HG03175 (cell line): ENCODE measurements at regions not wholly inside any gene's neighbourhood (a gene's known extent, or its start where the extent isn't known, plus 50 kb on each side); places are given as distances from the start of the nearest gene placed in this dataset.

Experiments used
- ATAC-seq: cut with Tn5 transposase; IDR thresholded peaks from one replicate; pipeline ENCODE4 v1.9.1; 2021; ENCODE audit warnings: mild to moderate bottlenecking, moderate library complexity; ENCODE audit not compliant: unreplicated experiment

DNA sequence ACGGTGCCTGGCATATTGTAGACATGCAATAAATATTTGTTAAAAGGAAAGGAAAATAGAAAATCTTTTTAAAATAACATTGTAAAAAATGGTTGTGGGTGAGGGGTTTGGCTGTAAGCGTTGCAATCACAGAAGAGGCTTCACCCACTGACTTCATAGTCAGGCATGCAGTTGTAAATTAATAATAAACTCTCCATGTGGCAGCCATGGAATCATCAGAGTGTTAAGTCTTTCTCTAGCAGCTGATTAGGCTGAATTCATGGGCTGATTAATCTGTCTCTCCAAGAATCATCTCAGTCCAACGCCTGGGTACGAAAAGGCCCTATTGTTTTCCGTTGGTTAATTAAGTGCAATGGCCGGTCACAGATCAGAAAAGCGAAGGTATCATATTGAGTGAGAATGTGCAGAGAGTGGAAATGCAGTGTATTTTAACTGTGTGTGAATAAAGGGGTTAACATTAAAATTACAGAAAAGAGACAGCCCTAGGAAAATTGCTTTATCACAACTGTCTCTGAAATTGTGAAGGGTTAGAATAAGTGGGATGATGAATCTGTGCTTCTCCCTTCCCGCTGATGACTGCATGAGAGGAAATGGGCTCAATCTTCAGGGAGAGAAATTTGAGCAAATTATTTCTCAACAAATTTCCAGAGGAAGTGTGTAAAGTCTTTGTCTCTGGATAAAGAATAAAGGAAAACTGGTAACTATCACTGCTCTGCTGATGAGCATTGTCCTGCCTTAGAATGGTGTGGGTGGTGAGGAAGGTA is 269.0 kb downstream of the FAM76B start:
- no peak for ATAC-seq

DNA sequence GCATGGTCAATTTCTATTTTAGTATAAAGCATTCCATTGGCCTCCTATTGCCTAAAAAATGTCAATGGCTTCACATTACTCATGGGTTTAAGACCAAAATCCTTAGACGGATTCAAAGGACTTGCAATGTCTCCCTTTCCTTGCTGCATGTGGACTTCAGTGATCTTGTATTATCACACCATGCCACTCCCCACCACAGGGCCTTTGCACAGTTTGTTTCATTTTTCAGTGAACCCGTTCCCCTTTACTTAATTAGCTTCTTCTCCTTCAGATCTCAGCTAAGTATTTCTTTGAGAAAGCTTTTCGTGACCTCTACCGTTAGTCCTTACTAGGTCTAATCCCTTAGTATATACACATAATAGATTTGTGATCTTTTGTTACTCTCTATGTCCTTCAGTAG is 269.7 kb downstream of the FAM76B start:
- no peak for ATAC-seq

DNA sequence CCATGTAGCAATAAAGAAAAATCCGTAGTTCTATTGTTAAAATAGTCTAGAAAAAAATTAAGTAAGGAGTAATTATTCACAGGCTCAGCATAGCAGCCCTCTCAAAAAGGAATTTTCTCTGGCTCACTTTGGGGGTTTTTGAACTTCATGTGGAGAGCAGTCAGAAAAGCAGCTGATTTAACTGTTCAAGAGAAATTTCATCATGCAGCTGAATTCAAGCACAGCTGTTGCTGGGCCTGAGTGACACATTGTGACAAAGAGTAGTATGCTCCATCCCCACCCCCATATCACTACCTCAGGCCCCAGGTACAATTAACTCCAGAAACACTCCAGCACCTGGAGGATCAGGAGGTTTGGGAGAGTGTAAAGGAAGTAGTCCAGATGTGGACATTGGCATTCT is 272.1 kb downstream of the FAM76B start:
- ATAC-seq: no peak

DNA sequence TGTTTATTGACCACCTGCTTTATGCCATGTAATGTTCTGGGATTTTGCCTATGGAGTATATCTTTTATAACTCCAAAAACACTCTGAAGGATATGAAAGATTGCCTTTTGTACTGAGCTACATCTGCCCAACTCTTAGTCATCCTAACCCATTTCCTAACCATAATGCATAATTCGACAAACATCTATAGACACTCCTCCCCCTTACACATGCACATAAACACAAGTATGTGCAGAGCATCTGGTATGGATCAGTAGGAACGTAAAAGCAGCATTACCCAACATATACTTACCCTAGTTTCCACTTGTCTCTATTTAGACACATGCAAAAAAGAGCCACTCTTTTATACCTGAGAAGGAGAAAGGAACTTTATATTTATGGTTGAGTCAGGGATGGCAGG is 272.8 kb downstream of the FAM76B start:
- no peak for ATAC-seq

DNA sequence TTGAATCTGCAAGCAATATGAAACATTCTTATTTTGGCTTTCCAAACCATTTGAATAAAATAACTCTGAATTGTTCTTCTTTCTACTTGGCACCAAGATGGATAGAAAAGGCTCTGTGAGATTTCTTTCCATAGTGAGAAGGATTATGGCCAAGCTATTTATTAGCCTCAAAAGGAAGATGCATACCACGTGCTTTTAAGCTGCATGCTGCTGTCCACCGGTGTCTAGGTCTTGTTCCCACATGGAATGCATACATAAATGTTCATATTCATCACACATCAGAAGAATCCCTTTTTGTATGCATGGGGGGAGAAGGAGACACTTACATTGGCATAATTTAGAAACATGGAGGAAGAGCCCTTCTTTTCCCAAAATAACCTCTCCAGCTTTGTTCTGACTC is 273.4 kb downstream of the FAM76B start:
- no peak for ATAC-seq

DNA sequence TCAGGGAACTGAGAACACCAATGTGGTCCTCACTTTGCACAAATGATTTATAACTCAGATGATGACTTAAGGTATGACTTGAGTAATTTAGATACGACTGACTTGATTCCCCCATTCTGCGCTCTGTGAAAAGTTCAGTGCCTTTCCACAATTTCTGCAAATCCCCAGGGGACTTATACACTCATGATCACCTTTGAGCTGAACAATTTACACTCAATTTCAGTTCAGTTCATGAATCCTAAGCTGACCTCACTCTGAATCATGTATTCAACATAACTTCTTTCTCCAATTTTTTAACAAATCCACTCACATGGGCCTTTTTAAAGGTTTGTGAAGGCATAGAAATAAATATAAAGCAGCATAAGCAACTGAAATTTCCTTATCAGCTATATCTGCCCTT is 274.2 kb downstream of the FAM76B start:
- ATAC-seq: no peak

DNA sequence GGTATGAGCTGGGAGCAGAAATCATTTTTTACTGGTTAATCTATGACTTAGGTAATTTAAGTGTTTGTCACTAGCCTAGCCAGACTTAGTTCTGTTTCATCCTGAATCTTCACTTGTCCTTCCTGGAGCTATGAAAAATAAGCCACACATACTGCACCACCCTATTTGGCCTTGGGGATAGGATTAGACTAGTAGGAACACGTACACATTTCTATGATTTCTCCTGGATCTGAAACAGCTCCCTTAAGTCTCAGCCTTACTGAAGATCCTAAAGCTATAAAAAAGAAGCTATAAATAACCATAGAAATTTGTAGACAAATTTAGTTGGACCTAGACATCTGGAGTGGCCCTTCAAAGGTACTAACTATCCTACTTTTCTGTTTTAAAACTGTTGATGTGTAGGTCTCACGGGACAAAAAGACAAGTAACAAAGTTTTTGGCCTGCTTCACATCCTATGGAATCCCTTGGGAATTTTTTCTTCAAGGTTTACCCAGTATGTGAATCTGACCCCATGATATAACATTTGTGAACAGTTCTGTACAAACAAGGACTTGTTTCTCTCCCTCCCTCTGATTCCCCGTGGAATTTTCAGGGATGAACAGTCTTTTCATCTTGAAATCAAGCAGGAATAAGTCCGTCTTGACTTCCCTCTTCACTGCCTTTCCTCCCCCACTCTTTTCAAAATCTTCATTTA is 275.0 kb downstream of the FAM76B start:
- no peak for ATAC-seq

DNA sequence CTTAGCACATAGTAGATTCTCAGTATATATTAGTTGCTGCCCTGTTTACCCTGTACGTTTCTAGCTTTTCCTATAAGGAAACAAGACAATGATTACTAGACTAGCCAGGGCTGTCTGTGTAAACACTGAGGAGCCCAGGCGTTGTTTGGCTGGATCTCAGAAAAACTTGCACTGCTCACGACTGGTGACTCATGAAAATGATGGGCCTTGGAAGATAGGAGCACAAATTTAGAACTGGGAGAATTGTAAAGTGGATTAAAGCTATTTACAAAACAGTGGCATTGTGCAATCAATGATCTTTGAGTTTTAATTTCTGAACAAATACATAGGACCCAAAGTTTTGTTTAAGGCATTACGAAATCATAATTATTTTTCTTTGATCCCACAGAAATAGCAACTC is 276.9 kb downstream of the FAM76B start:
- ATAC-seq: no peak

DNA sequence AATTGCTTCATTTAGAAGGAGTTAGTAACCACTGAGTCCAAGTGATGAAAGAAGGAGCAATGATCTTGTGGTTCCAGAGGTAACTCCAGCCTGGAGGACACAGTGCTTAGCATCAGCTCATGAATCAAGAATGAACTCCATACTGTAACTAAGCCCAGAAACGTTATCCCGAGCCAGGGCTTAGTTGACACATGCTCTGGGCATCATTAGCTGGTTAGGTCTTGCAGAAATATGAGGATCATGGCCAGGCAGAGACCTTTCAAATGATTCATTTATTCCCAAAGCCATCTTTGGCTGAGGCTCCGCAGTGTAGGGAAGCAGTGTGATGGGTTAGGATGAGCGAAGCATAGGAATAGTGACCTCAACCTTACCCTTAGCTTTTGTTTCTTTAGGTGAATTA is 277.4 kb downstream of the FAM76B start:
- ATAC-seq: no peak

DNA sequence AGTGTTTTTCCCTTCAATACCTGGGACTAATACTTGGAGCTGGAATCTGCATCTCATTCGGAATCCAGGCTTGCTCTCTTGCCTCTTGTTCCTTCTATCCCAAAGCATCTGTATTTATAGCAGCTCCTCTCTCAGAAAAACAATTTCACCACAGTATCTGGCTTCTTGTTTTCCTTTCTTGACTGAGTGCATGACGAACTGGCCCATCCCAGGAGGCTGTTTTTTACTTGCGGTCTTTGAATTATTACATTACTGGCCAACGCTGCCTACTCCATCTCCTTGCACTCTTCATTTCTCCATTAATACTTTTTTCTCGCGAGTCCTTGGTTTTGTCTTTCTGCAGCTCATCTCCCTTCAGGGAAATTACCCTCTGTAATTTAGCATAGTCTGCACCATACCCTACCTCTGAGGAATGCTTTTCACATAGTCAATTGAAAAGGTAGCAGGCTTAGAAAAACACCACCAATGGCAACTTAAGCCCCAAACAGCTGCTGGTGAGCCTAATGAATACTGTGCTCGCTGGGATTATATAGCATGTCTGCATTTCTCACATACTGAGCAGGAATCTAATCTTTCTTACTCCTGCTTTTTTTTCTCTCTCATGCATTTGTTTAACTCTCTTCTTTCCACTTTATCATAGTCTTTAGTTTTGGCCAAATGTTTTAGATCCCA is 277.4 kb upstream of the SESN3 start:
- no peak for ATAC-seq

DNA sequence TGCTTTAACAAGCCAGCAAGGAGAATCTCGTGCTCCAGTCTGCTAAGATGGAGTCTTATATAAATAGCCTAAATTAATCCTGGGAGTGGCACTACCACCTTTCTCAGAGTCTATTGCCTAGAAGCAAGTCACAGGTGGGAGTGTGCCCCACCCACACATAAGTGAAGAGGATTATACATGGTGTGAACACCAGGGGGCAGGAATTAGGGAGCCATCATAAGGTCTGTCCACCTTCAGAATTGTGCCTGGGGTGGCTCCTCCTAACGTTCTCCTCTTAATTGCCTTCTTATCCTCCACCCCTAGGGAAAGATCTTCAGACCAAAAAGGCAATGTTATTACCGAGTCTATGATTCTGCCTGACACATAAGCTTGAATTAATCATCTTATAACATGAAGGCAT is 276.8 kb upstream of the SESN3 start:
- ATAC-seq: no peak

DNA sequence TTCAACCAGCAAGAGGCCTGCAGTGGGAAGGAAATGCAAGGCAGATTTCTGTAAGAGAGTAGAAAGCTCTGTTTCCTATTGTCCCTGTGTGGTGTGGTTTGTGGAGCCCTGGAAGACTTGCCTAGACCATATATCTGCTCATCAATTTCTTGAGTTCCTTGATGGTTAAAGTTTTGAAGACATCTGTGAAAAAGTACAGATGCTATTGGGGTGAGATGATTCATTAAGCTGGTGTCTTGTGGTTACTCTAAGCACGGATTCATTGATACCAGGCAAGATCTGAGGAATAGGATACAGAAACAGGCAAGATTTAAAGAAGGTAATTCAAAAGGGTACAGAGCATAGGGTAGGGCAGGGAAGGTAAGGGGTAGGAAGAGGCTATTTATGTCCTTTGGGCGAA is 275.8 kb upstream of the SESN3 start:
- ATAC-seq: no peak

DNA sequence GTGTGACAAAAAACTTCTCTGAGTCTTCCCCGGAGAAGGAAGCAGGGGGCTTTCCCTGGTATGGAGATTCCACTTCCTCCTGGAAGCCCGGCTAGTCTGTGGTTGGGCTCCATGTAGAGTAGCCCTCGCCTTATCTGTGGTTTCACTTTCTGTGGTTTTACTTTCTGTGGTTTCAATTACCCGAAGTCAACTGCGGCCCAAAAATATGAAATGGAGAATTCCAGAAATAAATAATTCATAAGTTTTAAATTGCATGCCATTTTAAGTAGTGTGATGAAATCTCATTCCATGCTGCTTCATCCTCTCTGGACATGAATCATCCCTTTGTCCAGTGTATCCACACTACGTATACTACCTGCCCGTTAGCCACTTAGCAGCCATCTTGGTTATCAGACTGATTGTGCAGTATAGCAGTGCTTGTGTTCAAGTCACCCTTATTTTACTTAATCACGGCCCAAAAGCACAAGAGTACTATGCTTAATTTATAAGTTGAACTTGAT is 275.0 kb upstream of the SESN3 start:
- ATAC-seq: no peak

DNA sequence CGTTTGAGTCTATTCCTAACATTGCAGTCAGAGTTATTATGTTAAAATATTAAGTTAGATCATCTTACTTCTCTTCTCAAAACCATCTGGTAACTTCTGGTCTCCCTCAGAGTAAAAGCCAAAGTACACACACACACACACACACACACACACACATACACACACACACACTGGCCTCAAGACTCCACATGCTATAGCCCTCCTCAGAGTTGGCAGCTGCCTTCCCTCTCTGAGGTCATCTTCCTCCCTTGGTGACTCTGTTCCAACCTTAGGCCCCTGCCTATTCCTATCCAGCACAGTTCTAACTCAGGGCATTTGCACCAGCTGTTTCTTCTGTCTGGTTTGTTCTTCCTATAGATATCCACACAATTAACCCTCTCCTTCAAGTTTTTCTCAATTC is 272.0 kb upstream of the SESN3 start:
- no peak for ATAC-seq

DNA sequence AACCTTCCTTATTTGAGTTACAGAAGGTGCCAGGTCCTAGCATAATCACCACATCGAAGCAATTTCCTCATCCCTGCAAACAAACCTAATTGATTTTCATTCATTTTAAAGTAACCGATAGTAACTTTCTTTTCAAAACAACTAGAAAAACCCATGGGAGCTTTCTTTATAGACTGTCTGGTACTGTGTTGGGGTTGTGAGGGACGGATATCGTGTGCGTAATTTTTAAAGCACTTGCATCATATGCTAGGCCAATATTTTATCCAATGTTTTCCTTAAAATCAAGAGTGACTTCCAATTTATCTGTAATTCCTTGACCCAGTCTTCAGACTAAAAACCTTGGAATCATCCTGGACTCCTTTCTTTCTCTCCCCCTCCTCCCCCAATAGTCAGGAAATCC is 271.5 kb upstream of the SESN3 start:
- ATAC-seq: no peak

DNA sequence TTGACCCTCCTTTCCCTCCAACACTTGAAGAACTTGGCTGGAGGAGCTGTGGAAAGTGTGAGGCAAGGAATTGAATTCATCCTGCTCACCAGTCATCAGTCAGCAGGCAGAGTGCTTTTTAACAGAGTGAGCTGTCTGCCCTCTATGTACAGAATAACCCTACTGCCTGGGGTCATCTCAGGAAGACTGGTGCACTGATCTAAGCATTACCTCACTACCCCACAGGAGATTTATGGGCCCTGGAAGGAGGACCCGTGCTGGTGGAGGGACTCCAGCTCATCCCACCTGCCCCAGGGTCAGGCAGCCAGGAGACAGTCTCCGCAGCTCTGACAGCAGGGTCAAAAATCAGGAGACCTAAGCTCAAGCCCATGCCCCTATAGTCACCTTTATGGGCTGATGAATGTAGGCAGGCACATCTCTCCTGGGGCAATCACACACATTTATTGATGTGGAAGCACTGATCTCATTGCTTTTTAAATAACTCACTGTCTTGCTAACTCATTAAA is 270.8 kb upstream of the SESN3 start:
- ATAC-seq: no peak

DNA sequence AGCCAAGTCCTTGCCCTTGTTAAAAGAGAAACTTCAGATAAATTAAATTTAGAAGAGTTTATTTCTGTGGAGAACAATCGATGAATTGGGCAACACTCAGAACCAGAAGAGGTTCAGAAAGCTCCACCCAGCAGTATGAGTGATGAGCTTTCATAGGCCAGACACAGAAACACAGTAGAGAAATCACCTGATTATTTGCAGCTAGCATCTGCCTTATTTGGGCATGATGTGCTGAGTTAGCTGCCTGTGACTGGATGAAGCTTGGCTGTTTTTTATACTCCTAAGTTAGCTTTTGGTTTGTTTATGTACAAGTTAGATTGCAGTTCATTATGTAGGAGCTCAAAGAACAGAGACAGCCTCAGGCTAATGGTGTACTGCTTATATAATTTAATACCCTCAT is 269.5 kb upstream of the SESN3 start:
- no peak for ATAC-seq

DNA sequence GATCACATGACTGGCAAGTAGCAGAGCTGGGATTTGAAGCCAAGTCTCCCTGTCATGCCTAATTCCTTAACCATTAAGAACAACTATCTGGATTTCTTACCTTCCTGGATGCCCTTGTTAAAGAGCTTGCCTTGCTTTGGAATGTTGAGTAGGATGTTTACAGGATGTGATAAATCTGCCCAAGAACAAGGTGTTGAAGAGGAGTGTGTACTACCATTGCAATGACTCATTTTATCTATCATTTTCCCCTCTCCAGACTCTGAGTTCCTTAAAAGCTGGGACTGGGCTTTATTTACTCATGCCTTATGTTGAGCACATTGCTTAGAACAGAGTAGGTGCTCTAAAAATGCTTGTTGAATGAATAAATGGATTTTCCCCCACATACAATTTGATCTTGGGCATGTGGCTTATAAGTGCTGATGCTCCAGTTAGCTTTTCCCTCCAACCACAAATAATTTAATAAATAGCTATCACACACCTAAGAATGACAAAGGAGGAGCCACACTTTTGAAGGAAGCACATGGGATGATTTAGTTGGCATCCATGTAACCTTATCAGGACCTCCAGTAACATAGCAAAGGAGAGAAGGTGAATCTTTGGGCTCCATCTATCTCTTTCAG is 268.6 kb upstream of the SESN3 start:
- no peak for ATAC-seq

DNA sequence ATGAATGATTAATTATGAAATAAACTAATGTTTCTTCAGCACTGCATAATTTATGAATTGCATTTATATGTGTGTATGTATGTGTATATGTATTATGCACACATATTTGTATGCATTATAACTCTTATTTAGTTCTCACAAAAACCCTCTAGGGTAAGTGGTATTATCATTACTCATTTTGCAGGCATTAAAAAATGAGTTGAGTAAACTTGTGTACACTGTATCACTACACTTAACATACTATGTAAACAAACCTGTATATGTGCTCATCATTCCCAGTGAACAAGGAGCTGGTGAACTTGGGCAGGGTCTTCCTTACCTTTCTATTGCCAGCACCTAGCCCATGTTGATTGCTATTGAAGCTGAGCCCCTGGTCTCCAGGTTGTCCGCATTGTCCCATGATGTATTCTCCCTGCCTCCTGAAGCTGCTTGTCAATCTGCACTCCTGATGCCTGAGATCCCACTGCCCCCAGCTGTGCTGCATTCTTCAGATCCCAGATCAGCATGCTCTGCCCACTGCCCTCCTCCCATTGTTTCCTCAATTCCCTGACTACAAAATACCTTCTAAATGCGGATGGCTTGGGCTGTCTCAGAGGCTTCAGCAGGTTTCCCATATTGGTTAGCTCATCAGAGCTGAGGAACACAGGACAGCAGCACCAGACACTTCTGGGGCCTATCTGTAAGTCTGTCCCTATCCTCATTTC is 267.9 kb upstream of the SESN3 start:
- ATAC-seq: no peak

DNA sequence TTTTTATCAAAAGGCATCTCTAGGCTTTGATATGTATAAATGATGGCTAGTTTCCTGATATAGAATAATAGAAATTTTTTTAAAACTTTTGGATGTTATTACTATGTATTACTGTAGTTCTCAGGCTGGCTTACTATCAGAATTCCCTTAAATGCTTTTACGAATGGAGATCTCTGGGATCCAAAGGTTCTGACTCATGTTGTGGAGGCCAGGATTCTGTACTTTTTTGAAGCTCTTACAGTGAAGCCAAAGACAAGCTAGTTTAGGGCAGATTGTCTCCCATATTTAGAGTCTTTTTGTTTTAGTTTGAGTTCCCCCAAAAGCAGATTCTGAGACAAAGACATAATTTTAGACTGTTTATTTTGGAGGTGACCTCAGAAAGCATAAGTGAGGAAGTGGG is 265.9 kb upstream of the SESN3 start:
- no peak for ATAC-seq

DNA sequence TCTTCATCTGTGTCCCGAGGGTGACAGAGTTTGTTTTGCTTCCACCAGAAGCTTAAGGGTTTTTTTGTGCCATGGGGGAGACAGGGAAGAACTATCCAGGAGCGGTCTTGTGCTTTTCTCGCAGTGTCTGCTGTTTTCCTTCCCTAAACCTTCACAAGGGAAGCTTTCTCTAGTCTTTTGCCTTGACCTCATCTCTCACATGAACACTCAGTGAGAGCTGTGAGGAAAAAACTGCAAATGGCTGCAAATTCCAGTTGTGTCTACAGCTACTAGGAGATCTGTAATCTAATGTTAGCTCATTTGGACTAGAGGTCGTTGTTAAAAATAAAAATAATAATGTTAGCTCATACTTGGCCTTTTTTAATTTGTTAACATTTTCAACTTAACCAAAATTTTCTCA is 264.7 kb upstream of the SESN3 start:
- ATAC-seq: no peak
